NOMO-1 treated with dmso at 0.1 percent for 144 hours (cell line): ENCODE measurements at regions not wholly inside any gene's neighbourhood (a gene's known extent, or its start where the extent isn't known, plus 50 kb on each side); places are given as distances from the start of the nearest gene placed in this dataset.
A peak's percentile ranks its signal among the peaks of the same experiment; 100 is the strongest.

ENCODE experiments used
- DNase-seq: peaks from one replicate; lab custom pipeline; 2025; ENCODE audit not compliant: unreplicated experiment; lab: John Stamatoyannopoulos, UW

DNA sequence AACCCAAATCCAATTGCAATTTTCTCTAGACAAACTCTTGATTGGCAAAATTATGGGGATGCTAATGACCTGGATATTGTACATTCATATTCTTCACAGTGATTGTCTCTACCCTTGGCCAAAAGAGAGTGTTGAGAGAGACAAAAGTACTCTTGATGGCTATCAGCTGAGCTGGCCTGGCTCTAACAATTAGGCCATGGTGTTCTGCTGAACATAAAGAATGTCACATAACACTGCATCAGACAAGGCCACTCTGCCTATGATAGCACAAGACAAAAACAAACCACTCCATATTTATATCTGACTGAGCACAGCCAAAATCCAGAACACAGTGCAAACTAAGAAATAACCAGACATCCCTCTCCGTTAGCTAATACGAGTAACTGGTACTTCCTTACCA, 101.7 kb downstream of the ADAMTS1 start:
- no peak for DNase-seq

DNA sequence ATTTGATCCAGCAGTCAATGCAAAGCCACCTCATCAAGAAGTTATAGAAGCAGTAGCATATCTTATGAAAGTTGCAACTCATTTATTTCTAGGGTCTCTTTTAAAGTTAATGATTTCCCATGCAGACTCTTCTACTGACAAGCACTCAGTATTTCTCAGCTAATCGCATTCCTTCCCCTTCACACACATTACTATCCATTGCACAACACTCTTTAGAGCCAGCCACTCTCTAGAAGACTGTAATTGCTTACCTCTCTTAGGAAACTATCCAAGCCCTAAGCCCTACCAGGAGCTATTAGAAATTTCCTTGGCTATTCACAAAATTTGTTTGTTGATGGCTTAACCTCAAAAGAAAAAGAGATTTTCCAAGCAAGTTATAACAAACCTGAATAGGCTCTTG, 106.0 kb downstream of the ADAMTS1 start:
- no peak for DNase-seq

DNA sequence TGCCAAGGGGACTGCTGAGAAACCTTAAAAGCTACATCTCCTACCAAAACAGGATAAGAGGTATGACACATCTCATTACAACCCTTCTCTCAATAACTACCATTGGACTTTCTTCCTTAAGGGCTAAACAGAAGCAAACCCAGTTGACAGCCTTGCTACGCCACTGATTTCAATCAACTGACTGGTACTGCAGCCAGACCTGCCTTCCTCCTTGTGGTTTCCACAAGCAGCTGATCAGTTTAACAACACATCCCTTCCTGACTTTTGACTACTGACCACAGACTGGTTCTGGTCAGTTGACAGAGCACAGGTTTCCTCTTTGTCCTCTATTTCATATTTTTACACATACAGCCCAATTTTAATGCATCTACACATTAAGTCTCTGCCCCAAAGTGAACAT, 108.8 kb downstream of the ADAMTS1 start:
- no peak for DNase-seq

DNA sequence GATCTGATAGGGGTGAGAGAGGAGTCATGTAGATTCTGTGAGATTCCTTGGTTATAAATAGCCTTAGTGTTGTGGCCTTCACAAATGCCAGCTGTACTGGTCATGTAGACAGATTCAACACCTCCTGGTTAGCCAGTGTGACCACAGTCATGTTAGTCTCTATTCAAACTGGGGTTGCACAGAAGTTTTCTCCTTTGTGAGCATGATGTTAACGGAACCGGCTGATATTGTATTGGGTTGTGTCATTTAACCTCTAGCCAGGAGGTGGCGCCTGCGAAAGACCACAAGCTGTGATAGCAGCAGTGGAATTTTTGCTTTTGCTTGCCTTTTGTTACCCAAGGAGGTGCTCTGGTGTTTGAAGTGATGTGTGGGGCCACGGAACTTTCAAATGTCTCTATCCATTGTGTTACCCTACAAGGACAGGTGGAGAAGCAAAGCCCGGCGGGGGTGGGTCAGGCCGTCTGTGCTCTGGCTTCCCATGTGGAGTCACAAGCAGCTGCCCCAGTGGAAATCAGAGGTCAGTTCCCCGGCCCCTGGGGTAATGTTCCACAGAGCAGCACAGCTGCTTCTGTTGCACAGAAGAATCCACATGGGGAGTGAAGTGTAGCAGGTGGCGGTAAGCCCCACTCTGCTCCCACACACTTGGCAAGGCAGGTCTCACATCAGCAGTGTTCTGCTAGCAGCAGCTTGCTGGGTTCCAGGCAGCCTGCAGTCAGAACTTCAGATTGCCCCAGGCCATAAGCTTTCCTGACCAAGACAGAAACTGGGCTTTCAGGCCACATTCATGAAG, 112.6 kb downstream of the ADAMTS1 start:
- DNase-seq, result no peak

DNA sequence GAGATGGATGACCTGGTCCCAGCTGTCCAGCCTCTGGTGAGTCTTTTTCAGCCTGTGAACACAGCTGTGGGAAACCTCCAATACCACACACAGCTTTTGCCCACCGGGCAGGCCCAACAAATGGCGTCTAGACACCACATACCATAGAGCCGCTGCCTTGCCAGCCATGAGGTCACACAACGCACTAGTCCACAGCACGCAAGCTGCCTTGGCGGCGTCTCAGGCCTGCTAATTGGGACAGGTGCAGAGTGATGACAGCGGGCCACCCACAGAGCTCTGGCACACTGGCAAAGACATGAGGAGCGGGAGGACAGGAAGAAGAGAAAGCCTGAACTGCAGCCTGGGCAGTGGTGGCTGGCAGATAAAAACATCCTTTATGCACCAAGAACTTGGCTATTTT, 125.5 kb downstream of the ADAMTS1 start:
- DNase-seq, result no peak

DNA sequence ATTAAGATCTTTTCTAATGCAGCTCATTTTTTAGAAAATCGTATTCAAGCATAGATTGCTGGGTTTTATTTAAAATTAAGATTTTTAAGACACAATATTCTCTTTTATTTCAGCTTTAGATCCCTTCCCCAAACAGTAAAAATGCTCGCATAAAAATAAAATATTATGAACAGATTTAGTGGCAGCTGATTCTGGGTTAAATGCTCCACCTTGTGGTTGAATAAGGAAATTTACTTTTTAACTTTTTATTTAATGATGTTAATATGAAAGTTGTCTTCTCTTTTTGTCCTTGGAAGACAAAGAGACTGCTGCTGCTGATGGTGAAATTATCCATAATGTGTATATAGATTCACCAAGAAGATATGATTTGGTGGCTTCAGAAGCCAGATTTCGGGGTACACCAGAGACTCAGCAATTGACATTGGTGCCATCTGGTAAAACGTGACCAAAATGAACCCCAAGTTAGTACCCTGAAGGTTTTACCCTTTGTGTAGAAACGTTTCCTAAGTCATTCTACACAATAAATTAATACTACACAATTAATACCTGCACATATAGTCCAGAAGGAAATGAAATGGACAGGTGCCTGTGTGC, 128.0 kb downstream of the ADAMTS1 start:
- DNase-seq, result peak; percentile 2

DNA sequence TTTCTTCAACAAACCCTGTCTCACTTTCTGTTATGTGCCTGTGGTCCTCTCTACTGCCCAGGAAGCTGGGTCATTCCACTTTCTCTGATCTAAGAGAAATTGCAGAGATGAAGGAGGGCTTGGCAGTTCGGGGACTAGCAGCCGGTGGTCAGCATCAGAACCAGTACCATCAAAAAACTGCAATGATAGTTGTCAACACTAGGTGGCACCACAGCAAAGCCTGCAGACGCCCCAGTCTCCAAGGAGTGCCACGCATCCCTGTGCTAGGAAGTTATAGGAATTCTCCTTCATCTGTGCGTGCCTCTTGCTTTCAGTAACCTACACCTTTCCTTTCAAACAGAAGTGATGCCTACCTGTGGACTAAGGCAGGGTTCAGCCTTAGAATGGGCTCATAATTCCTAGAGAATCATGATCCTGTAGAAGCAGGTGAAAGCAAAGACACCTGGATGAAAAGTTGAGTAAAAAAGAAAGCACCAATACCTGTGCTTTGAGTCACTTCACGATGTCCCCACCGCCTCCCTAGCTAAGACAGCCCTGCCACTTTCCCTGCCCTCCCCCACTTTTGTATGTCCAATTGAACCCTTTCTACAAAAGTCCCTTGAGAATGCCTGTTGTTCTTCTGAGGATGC, 129.2 kb downstream of the ADAMTS1 start:
- no peak for DNase-seq

DNA sequence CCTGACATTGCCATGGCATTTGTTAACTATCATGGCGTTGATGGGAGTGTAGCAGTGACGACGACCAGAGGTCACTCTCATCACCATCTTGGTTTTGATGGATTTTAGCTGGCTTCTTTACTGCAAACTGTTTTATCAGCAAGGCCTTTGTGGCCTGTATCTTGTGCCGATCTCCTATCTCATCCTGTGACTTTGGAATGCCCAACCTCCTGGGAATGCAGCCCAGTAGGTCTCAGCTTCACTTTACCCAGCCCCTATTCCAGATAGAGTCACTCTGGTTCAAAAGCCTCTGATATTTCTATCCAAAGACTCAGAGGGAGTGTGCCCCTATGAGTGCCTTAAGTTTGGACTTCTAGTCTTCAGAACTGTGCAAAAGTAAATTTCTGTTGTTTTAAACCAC, 130.1 kb downstream of the ADAMTS1 start:
- no peak for DNase-seq

DNA sequence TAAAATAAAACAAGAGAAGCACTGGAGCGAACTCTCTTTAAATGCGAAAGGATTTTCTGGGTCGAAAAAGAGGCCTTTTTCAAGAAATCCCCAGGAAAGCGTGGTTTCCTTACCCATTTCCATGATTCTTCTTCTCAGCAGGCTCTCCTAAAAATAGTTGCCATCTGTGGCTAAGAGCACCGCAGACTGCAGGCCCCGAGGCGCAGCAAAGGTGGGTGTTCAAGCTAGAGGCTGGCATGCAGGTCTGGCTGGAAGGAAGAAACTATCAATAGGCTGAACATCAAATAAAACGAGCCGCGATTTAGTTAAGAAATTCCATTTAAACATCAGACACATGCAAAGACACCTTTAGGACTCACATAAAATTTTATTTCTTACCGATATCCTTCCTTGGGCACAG, 135.1 kb downstream of the ADAMTS1 start:
- no peak for DNase-seq

DNA sequence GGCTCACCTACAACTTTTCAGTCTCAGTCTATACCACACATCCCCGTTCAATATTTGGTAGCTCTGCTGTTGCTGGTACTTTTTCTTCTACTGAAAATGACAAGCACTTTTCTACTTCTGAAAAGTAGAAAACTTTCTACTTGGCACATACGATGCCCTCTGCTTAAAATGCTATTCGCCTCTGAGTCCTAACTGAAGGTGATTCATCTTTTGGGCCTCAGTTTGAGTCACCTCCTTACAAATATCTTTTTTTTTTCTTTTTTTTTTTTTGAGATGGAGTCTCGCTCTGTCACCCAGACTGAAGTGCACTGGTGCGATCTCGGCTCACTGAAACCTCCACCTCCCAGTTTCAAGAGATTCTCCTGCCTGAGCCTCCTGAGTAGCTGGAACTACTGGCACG, 136.0 kb upstream of the CYYR1 start:
- no peak for DNase-seq

DNA sequence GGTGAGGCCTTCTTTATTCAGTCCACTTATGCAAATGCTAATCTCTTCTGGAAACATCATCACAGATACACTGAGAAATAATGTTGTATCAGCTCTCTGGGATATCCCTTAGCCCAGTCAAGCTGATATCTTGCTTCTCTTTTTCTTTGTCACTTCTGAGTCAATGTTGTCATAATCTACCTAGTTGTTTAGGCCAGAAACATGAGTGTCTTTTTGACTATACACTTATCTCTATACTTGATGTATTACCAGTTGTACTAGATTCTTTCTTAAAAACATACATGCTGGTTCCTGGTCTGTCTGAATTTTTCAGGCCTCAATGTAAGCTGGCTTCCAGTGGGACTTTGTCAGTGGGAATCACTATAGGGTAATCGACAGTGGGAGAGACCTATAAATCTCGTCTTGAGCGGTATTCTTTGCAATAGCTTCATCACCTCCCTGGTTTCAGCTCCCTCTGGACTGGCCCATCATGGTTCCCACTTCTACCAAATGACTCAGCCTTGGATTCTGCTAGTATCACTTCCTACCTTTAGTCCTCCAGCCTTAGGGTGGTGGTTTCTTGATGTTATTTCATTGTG, 135.2 kb upstream of the CYYR1 start:
- DNase-seq, result no peak

DNA sequence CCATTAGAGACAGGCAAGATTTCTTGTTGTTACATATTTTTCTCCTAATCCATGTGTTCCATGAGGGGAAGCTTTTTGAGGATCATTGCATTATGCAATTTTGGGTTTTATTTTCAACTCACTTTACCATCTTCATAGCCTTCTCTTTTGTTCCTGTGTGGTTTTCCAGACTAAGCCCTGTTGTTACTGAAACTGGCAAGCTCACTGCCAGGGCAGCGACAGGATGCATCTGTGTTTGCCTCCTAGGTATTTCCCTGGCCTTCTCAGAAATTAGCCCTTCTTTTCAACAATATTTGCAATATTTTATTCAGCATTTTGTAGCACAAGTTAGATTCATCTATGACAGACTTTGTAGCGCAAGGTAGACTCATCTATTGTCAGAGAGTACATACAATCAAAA, 134.2 kb upstream of the CYYR1 start:
- DNase-seq, result no peak

DNA sequence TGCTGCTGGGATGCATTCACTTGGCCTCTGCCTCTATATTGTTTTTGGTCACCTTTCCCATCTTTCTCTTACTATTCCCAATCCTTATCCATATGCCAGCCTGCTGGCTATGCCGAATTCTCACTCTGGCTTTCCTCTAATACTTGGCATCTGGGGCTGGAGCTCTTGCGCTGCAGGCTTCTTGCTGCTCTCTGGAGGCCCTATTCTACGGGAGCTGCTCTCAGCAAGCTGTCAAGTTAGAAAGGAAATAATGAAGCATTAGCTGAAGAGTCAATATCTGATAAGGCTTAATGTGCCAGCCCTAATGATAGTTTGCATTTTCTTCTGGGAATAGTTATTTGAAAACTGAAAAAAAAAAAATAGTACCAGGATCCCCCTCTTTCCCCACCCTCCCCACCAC, 125.3 kb upstream of the CYYR1 start:
- DNase-seq, result no peak

DNA sequence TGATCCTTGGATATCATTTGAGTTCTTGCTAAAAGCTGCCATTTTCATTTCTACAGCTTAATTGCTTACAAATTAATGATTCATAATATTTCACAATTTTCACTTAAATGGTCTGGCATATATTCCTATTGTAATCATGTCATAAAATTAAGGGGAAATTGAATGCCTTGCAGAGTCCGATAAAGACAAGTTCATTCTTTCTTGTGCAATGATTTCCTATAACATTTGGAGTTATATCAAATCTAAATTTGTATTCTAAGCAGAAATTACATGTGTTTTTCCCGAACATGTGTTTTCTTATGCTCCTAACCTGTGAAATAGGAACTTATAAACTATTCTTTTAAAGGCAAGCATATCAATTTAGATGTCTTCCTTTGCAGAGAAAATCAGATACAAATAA, 118.3 kb upstream of the CYYR1 start:
- no peak for DNase-seq

DNA sequence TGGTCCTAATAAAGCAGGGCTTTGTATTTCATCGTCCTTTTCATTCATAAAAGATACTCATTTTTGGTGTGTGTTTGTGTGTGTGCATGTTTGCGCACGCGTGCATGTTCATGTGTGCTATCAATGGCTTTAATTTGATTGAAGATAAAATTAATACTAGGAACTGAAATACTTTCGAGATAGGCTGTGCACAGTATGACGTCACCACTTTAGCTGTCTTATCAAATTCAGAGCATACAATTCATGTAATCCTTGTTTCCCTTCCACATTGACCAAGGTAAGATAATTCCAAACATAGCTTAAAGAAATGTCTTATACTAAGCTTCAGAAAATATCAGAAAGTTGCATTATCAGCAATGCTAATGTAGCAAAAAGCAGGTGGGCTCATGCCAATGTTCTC, 113.6 kb upstream of the CYYR1 start:
- DNase-seq, result no peak

DNA sequence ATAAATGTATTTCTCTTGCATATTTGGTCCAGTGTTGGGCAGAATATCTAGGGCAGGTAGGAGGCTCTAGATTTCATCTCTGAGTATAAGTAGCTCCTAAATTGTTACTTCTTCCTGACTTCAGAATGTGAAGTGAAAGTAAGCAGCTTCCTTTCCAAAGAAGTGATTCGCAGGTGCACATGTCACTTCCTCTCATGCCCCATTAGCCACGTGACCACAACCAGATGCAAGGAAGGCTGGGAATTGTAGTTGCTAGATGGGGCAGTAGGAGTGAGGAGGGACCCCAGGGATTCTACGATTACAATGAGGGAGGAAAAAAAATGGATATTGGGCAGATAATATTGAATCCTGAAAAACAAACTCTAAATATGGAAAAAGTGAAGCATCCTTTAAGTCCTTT, 113.2 kb upstream of the CYYR1 start:
- DNase-seq, result peak; percentile 13

DNA sequence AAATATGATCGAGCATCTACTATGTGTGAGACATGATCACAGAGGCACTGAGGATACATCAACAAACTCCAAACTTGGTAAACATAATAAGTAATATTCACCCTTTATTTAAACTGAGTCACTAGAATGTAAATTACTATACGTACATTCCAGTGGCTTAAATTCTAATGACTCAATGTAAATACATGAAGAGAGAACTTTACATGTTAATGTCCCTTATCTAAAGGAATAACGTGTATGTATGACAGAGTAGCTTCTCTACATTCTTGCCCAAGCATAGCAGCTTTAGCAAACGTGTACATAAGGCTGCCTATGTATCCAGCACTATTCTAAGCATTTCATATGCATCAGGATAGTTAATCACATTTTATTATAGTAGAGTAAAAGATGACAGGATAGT, 111.8 kb upstream of the CYYR1 start:
- no peak for DNase-seq

DNA sequence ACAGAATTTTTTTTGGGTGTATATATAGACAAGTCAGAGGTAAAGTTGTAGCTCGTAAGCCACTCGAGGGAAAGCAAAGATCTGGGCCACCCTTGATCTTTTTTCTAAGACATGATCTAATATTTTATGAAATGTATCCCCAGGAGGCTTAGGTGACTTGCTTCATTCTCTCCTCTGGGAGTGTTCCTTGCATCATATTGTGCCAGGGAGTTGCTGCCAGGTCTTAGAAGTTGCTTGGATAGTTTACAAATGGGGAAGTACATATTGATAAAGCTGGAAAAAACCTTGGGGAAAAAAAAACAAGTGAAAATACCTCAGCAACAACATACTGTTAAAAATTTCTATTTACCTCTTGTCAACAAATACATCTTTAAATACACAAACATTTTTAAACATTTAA, 110.9 kb upstream of the CYYR1 start:
- no peak for DNase-seq

DNA sequence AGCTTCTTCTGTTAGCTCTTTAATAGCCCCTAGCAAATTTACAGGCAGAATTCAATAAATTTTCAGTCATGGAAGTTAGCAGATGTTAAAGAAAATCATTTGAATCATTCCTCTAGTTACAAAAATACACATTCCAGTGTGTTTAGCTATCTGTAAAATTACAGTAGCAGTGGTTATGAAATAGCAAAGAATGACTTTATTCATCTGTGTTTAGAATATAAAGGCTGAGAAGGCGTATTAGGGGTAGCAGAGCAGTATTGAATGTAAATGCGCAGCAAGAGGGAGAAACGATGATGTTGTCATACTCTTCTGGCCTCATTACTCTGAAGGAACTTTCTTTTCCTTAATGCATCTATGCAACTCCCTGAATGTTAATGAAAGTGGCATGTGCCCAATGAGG, 106.2 kb upstream of the CYYR1 start:
- DNase-seq, result no peak

DNA sequence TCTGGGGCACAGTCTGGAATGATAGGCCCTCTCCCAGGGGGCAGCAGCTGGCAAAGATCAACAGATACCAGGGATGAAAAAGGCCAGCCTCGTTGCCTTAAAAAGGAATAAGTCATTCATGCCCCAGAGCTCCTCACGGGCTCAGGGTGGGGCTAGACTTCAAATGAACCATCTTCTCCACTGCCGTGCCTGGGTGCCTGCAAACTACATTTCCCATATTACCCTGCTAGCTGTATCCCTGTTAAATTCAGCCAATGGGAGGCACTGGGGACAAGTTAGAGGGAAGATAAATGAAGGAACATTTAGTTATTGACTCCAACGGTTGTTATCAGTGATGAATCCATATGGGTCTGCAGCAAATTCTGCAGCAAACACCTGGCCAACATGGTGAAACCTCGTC, 101.2 kb upstream of the CYYR1 start:
- no peak for DNase-seq

DNA sequence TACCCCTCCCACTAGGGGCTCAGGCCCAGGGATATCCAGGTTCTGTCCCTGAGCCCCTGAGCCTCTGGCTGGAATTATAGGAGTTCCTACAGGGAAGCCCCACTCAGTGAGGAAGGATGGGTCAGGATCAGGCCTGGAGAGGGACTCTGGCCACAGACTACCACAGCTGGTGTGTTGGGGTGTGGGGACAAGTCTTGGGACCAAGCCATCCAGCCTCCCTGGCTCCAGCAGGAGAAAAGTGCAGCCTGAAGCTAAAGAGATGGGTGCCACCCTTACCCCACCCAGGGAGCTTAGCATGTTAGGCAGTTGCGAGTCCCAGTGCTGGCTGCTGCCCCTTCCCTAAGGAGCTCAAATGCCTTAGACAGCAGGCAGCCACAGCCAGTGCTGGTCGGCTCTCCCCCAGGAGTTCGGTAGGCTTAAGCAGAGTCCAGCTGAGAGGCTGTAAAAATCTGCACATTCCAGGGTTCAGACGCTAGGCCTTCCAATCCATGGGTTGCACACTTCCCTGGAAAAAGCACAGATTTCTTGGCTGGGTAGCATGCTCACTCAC, 96.2 kb upstream of the CYYR1 start:
- DNase-seq, result no peak

DNA sequence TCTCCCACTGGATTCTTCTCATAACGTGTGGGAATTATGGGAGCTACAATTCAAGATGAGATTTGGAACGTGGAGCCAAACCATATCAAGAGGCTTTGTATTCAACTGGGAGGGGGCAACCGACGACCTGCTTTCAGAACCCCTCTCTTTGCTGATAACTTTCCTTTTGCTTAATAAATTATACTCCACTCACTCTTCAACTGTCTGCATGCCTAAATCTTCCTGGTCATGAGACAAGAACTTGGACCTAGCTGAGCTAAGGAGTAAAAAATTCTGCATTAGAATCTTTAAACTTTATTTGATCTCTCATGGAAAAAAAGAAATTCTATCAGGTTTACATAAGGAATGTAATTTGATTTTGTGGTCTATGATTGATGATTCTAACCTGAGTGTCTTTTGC, 86.7 kb upstream of the CYYR1 start:
- no peak for DNase-seq
